Lung (tissue), 11 donors: ENCODE measurements at regions not wholly inside any gene's neighbourhood (a gene's known extent, or its start where the extent isn't known, plus 50 kb on each side); places are given as distances from the start of the nearest gene placed in this dataset.

Source experiments
- ATAC-seq: fragments of 200-7000 bp; cut with Tn5 transposase; one replicate; pipeline ENCODE4 v1.9.1; 2020; ENCODE audit warnings: moderate number of reproducible peaks; ENCODE audit not compliant: insufficient read depth, low FRiP score
- DNase-seq, 3 donors: peaks; one replicate each; pipeline ENCODE4 v3.0.0-alpha.2; 2013 to 2017
- H3K27ac ChIP-seq, 2 donors: one replicate each; pipeline ENCODE4 v1.5.1; 2013; ENCODE audit warnings: mild to moderate bottlenecking in 2 of 2, moderate library complexity in 2 of 2, control low read depth in 1 of 2, inconsistent platforms in 1 of 2, low read depth in 1 of 2, low read length in 1 of 2
- H3K27me3 ChIP-seq, 3 donors: one replicate each; pipeline ENCODE4 v1.5.1; 2013; ENCODE audit warnings: low read length in 2 of 3; ENCODE audit not compliant: control insufficient read depth in 3 of 3, insufficient read depth in 3 of 3
- H3K36me3 ChIP-seq, 4 donors: one replicate each; pipeline ENCODE4 v1.5.1; 2013; ENCODE audit warnings: low read length in 4 of 4, mild to moderate bottlenecking in 1 of 4, moderate library complexity in 1 of 4; ENCODE audit not compliant: control insufficient read depth in 4 of 4, insufficient read depth in 4 of 4
- H3K4me1 ChIP-seq, 5 donors: one replicate each; pipeline ENCODE4 v1.5.1; 2013; ENCODE audit warnings: low read length in 5 of 5, mild to moderate bottlenecking in 2 of 5, moderate library complexity in 1 of 5; ENCODE audit not compliant: control insufficient read depth in 5 of 5, insufficient read depth in 5 of 5
- H3K4me3 ChIP-seq: one replicate; pipeline ENCODE4 v1.5.1; 2013; ENCODE audit warnings: mild to moderate bottlenecking, control low read depth, moderate library complexity
- H3K9ac ChIP-seq, 2 donors: one replicate each; pipeline ENCODE4 v1.5.1; 2013; ENCODE audit warnings: low read length in 2 of 2, control low read depth in 1 of 2; ENCODE audit not compliant: insufficient read depth in 1 of 2
- H3K9me3 ChIP-seq, 4 donors: one replicate each; pipeline ENCODE4 v1.5.1; 2013; ENCODE audit warnings: low read length in 3 of 4, mild to moderate bottlenecking in 1 of 4, moderate library complexity in 1 of 4; ENCODE audit not compliant: control insufficient read depth in 4 of 4, insufficient read depth in 3 of 4
- CTCF ChIP-seq: IDR thresholded peaks from 2 replicates; pipeline ENCODE4 v1.5.1; 2012; ENCODE audit warnings: mild to moderate bottlenecking; ENCODE audit errors: control extremely low read depth, extremely low read depth
- WGBS, 2 donors: extraction: QIAGEN DNeasy Blood & Tissue Kit; methylation state at CpG; one replicate each; pipeline ENCODE4 v1.1.7; 2013; 5-methylcytosine and 5-hydroxymethylcytosine counted together
- donor health status: control.
- donor health status: control.
- donor health status: Bipolar disorder and iron deficiency.
- donor health status: healthy.
- donor health status: DM: yes; HTN: yes; CAD: no.

- no peak for TF ChIP-seq CTCF
- Histone ChIP-seq H3K27me3 (no peaks in the 10 kb centered on the region), H3K4me3 (no peak overlapping the region), H3K9ac (no peak overlapping the region), H3K36me3 (no peaks in the 10 kb centered on the region), H3K27ac (no peak overlapping the region), H3K4me1 (no peaks in the 10 kb centered on the region), H3K9me3 (peaks cover 0 to 22% (median 1%) of the 10 kb centered on the region in 4 donors)
- DNase-seq = no peak
- WGBS, 2 donors = 69 to 75% methylated on average over 8 of the region's 8 CpGs
- no peak for ATAC-seq
These were observed 192.9 kb upstream of the ALG10B start for GRCh38 chr12:38123566-38124246.

DNA sequence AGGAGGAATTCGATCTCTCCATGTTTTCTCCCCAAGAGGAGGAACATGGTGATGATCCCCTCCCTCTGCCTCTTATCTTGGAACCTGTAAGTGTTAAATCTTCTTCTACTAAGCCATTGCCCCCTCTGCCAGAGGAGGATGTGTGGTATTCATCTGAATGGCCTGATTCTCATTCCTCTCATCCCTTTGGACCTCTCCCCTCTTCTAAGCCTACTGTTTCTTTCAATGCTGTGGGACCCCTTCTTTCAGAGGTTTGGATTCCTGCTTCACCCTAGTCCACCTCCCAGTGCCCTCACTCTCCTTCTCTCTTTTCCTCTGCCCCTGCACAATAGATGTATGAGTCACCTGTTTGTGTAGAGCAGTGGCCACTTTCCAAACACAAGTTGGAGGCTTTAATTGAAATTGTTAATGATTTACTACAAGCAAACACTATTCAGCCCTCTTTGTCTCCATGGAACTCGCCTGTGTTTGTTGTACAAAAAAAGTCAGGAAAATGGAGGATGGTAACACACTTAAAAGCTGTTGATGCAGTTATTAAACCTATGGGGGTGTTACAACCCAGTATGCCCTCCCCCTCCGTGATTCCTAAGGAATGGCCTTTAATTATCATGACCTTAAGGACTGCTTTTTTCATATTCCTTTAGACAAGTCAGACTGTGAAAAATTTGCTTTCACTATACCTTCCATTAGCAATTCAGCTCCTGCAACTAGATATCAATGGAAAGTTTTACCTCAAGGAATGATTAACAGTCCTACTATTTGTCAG lies 192.1 kb upstream of the ALG10B start:
- H3K9ac ChIP-seq = no peak overlapping the region
- WGBS, 2 donors = 35 to 41% methylated on average over 3 of the region's 3 CpGs
- no peak for TF ChIP-seq CTCF
- H3K36me3 ChIP-seq = no peaks in the 10 kb centered on the region
- H3K4me1 ChIP-seq = no peaks in the 10 kb centered on the region
- ATAC-seq = no peak
- no peak overlapping the region for H3K4me3 ChIP-seq
- DNase-seq = peak in 2 of 3 donors; percentile 8 to 13
- H3K9me3 ChIP-seq = peaks cover 0 to 23% (median 0%) of the 10 kb centered on the region in 4 donors
- no peaks in the 10 kb centered on the region for H3K27me3 ChIP-seq
- H3K27ac ChIP-seq = no peak overlapping the region

DNA sequence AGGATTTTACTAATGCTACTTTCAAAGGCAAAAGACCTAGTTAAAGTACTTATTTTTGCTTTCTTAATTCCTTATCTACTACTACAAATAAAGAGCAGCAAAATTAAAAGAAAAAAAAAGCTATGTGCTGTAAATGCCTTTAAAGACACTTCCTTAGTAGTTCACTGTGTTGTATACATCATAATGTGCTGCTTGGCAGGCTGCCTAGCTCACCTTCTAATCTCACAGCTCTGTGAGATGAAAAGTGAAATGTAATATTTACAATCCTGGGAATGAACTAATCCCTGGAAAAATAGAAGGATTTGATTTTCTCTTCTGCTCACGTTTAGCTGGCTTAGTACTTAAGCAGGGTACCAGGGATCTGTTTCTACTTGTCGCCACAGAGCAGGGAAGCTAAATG lies 184.4 kb upstream of the ALG10B start:
- TF ChIP-seq CTCF = no peak
- Histone ChIP-seq H3K36me3 (no peaks in the 10 kb centered on the region), H3K27me3 (no peaks in the 10 kb centered on the region), H3K9ac (no peak overlapping the region), H3K4me1 (no peaks in the 10 kb centered on the region), H3K9me3 (peaks cover 0 to 8% (median 0%) of the 10 kb centered on the region in 4 donors), H3K27ac (no peak overlapping the region), H3K4me3 (no peak overlapping the region)
- 52 to 54% methylated on average over 2 of the region's 2 CpGs for WGBS, 2 donors
- no peak for DNase-seq
- ATAC-seq = no peak
